ENCODE measurements at regions not wholly inside any gene's neighbourhood (a gene's known extent, or its start where the extent isn't known, plus 50 kb on each side); places are given as distances from the start of the nearest gene placed in this dataset.

- no peak for DNase-seq (ENCODE audit: low read depth in 2 of 3, low spot score in 1 of 3)
These were observed 173.1 kb downstream of the NECTIN3 start for GRCh38 chr3:111244760-111245159.

GRCh38 chr3:111246967-111247760 is 175.5 kb downstream of the NECTIN3 start:
- no peak for DNase-seq (ENCODE audit: low read depth in 2 of 3, low spot score in 1 of 3)

- no peak for DNase-seq (ENCODE audit: low read depth in 2 of 3, low spot score in 1 of 3)
These were observed 176.8 kb downstream of the NECTIN3 start for GRCh38 chr3:111248406-111248805.

GRCh38 chr3:111249421-111249820 is 177.8 kb downstream of the NECTIN3 start:
- no peak for DNase-seq (ENCODE audit: low read depth in 2 of 3, low spot score in 1 of 3)

- no peak for DNase-seq (ENCODE audit: low read depth in 2 of 3, low spot score in 1 of 3)
These were observed 181.2 kb downstream of the NECTIN3 start for GRCh38 chr3:111252779-111253178.

GRCh38 chr3:111253733-111254132 is 182.1 kb downstream of the NECTIN3 start:
- DNase-seq (ENCODE audit: low read depth in 2 of 3, low spot score in 1 of 3) = no peak

- DNase-seq (ENCODE audit: low read depth in 2 of 3, low spot score in 1 of 3) = no peak
These were observed 189.3 kb downstream of the NECTIN3 start for GRCh38 chr3:111260878-111261277.

- DNase-seq (ENCODE audit: low read depth in 2 of 3, low spot score in 1 of 3) = no peak
These were observed 198.2 kb downstream of the NECTIN3 start for GRCh38 chr3:111269777-111270176.

- DNase-seq (ENCODE audit: low read depth in 2 of 3, low spot score in 1 of 3) = no peak
These were observed 205.6 kb downstream of the NECTIN3 start for GRCh38 chr3:111277226-111277625.

- DNase-seq (ENCODE audit: low read depth in 2 of 3, low spot score in 1 of 3) = no peak
These were observed 207.3 kb downstream of the NECTIN3 start for GRCh38 chr3:111278959-111279358.

GRCh38 chr3:111282024-111282423 is 210.4 kb downstream of the NECTIN3 start:
- DNase-seq (ENCODE audit: low read depth in 2 of 3, low spot score in 1 of 3) = no peak

GRCh38 chr3:111283165-111283564 is 211.5 kb downstream of the NECTIN3 start:
- DNase-seq (ENCODE audit: low read depth in 2 of 3, low spot score in 1 of 3) = no peak

- no peak for DNase-seq (ENCODE audit: low read depth in 2 of 3, low spot score in 1 of 3)
These were observed 213.0 kb downstream of the NECTIN3 start for GRCh38 chr3:111284503-111285183.

GRCh38 chr3:111285184-111285538 is 213.5 kb downstream of the NECTIN3 start:
- no peak for DNase-seq (ENCODE audit: low read depth in 2 of 3, low spot score in 1 of 3)

GRCh38 chr3:111285694-111286093 is 214.1 kb downstream of the NECTIN3 start:
- no peak for DNase-seq (ENCODE audit: low read depth in 2 of 3, low spot score in 1 of 3)

GRCh38 chr3:111286746-111287145 is 215.1 kb downstream of the NECTIN3 start:
- DNase-seq (ENCODE audit: low read depth in 2 of 3, low spot score in 1 of 3) = no peak

- DNase-seq (ENCODE audit: low read depth in 2 of 3, low spot score in 1 of 3) = no peak
These were observed 220.5 kb downstream of the NECTIN3 start for GRCh38 chr3:111292117-111292516.

GRCh38 chr3:111299192-111299615 is 227.6 kb downstream of the NECTIN3 start:
- DNase-seq (ENCODE audit: low read depth in 2 of 3, low spot score in 1 of 3) = no peak

- no peak for DNase-seq (ENCODE audit: low read depth in 2 of 3, low spot score in 1 of 3)
These were observed 229.7 kb downstream of the NECTIN3 start for GRCh38 chr3:111301238-111301798.

- DNase-seq (ENCODE audit: low read depth in 2 of 3, low spot score in 1 of 3) = no peak
These were observed 230.4 kb downstream of the NECTIN3 start for GRCh38 chr3:111302063-111302462.

GRCh38 chr3:111303760-111304159 is 232.1 kb downstream of the NECTIN3 start:
- no peak for DNase-seq (ENCODE audit: low read depth in 2 of 3, low spot score in 1 of 3)

- DNase-seq (ENCODE audit: low read depth in 2 of 3, low spot score in 1 of 3) = no peak
These were observed 234.3 kb upstream of the CD96 start for GRCh38 chr3:111307676-111308075.
